DOHH2 (cell line): ENCODE measurements at regions not wholly inside any gene's neighbourhood (a gene's known extent, or its start where the extent isn't known, plus 50 kb on each side); places are given as distances from the start of the nearest gene placed in this dataset.

Experiments used
- H3F3A ChIP-seq: fragments of 200-600 bp; sonication (generic), shearing (Covaris generic); 2 replicates; pipeline ENCODE4 v1.6.0; 2016; ENCODE audit warnings: antibody characterized with exemption, mild to moderate bottlenecking; ENCODE audit not compliant: control insufficient read depth, insufficient read depth
- H3K27ac ChIP-seq: fragments of 200-600 bp; sonication (generic); 2 replicates; pipeline ENCODE4 v1.5.1; 2014; ENCODE audit warnings: low read depth, mild to moderate bottlenecking, low read length, moderate library complexity
- H3K27me3 ChIP-seq: fragments of 200-600 bp; sonication (generic); 2 replicates; pipeline ENCODE4 v1.6.1; 2014; ENCODE audit warnings: mild to moderate bottlenecking, low read length, mixed read lengths; ENCODE audit not compliant: control insufficient read depth
- H3K36me3 ChIP-seq: fragments of 200-600 bp; sonication (generic); 2 replicates; pipeline ENCODE4 v1.6.1; 2014; ENCODE audit warnings: mild to moderate bottlenecking, low read length, moderate library complexity, mixed read lengths; ENCODE audit not compliant: control insufficient read depth
- H3K4me1 ChIP-seq: fragments of 200-600 bp; sonication (generic); 2 replicates; pipeline ENCODE4 v1.6.1; 2014; ENCODE audit warnings: mild to moderate bottlenecking, low read length, mixed read lengths; ENCODE audit not compliant: control insufficient read depth
- H3K4me2 ChIP-seq: fragments of 200-600 bp; sonication (generic); 2 replicates; pipeline ENCODE4 v1.6.0; 2014; ENCODE audit warnings: mild to moderate bottlenecking, low read length, moderate library complexity
- H3K4me3 ChIP-seq: fragments of 200-600 bp; sonication (generic); 2 replicates; pipeline ENCODE4 v1.5.1; 2014; ENCODE audit warnings: mild to moderate bottlenecking, low read length, mixed read lengths
- H3K79me2 ChIP-seq: fragments of 200-600 bp; sonication (generic); 2 replicates; pipeline ENCODE4 v1.6.1; 2014; ENCODE audit warnings: mild to moderate bottlenecking, low read length, mixed read lengths; ENCODE audit not compliant: control insufficient read depth
- H3K9me2 ChIP-seq: fragments of 200-600 bp; sonication (generic); replicated peaks from 2 replicates; pipeline ENCODE4 v1.6.1; 2014; ENCODE audit warnings: mild to moderate bottlenecking, low read length, mixed read lengths; ENCODE audit not compliant: control insufficient read depth
- H3K9me3 ChIP-seq: fragments of 200-600 bp; sonication (generic); 2 replicates; pipeline ENCODE4 v1.6.1; 2014; ENCODE audit warnings: antibody characterized with exemption, low read length, mixed read lengths; ENCODE audit not compliant: control insufficient read depth, insufficient read depth
- H4K20me1 ChIP-seq: fragments of 200-600 bp; sonication (generic); 2 replicates; pipeline ENCODE4 v1.6.0; 2014; ENCODE audit warnings: low read depth, mild to moderate bottlenecking, antibody characterized with exemption, low read length, moderate library complexity; ENCODE audit not compliant: control insufficient read depth, insufficient read depth
- CTCF ChIP-seq: fragments of 200-600 bp; sonication (generic); IDR thresholded peaks from one replicate; pipeline ENCODE4 v1.5.1; 2014; ENCODE audit warnings: antibody characterized with exemption, mild to moderate bottlenecking, low read depth, low read length; ENCODE audit not compliant: poor library complexity, severe bottlenecking
- EZH2phosphoT487 ChIP-seq: fragments of 200-600 bp; sonication (generic); IDR thresholded peaks from 2 replicates; pipeline ENCODE4 v1.6.1; 2017; ENCODE audit warnings: borderline replicate concordance, mild to moderate bottlenecking, antibody characterized with exemption, low read length, moderate library complexity, mixed read lengths

- H4K20me1 ChIP-seq: no peaks in the 10 kb centered on the region
- H3K4me3 ChIP-seq: no peak overlapping the region
- no peak overlapping the region for H3K27ac ChIP-seq
- no peaks in the 10 kb centered on the region for H3K9me2 ChIP-seq
- no peaks in the 10 kb centered on the region for H3K36me3 ChIP-seq
- TF ChIP-seq EZH2phosphoT487: no peak
- TF ChIP-seq CTCF: no peak
- H3K79me2 ChIP-seq: no peaks in the 10 kb centered on the region
- no peak overlapping the region for H3K4me2 ChIP-seq
- H3K9me3 ChIP-seq: no peaks in the 10 kb centered on the region
- H3K27me3 ChIP-seq: no peaks in the 10 kb centered on the region
- H3F3A ChIP-seq: no peaks in the 10 kb centered on the region
- H3K4me1 ChIP-seq: peaks cover 24% of the 10 kb centered on the region
These were observed 67.2 kb downstream of the BTG1 start for GRCh38 chr12:92078167-92079053.

DNA sequence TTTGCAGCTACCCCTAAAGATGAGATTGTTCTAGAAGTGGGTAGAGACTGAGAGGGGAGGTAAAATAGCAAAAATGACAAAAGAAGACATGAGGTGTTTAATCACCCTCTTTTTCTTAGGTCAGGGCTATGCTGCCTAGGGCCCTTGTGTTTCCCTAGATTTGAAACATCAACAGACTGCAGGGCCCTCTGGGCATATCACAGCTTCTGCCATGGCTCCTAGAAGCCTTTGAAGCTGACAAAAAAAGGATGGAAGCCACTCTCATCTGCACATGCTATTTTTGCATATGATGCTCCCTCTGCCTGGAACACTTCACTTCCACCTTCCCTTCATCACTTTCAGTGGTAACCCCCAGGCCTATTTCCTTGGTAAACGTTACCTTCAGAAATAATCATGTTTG is 68.1 kb downstream of the BTG1 start:
- TF ChIP-seq CTCF (no peak), EZH2phosphoT487 (no peak)
- no peaks in the 10 kb centered on the region for H3K27me3 ChIP-seq
- no peak overlapping the region for H3K4me3 ChIP-seq
- no peaks in the 10 kb centered on the region for H4K20me1 ChIP-seq
- H3K36me3 ChIP-seq: no peaks in the 10 kb centered on the region
- no peak overlapping the region for H3K4me2 ChIP-seq
- H3K9me2 ChIP-seq: no peaks in the 10 kb centered on the region
- no peak overlapping the region for H3K27ac ChIP-seq
- no peaks in the 10 kb centered on the region for H3K79me2 ChIP-seq
- no peaks in the 10 kb centered on the region for H3K9me3 ChIP-seq
- H3F3A ChIP-seq: no peaks in the 10 kb centered on the region
- peaks cover 24% of the 10 kb centered on the region for H3K4me1 ChIP-seq

DNA sequence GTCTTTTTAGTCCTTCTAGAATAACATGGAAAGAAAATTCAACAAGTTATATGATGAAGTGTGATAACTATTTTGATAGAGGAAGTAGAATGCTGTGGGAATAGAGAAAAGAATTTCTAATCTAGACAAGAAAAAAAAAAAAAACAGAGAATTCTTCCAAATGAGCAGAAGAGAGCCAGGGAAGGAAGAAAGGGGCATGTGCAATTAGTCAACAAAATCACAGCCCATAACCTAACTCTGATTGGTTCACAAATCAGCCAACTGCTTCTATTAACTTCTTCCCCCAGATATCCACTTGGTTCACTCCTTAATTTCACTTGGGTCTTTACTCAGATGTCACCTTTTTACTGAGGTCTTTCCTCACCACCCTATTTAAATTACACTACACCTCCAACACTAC is 69.5 kb downstream of the BTG1 start:
- H3K79me2 ChIP-seq: no peaks in the 10 kb centered on the region
- TF ChIP-seq EZH2phosphoT487 (no peak), CTCF (no peak)
- H3K27me3 ChIP-seq: no peaks in the 10 kb centered on the region
- peaks cover 24% of the 10 kb centered on the region for H3K4me1 ChIP-seq
- no peak overlapping the region for H3K27ac ChIP-seq
- H3K36me3 ChIP-seq: no peaks in the 10 kb centered on the region
- no peaks in the 10 kb centered on the region for H3K9me3 ChIP-seq
- H3K9me2 ChIP-seq: no peaks in the 10 kb centered on the region
- H3K4me3 ChIP-seq: peak overlapping the region; percentile 20; the same call in 1 of the 2 replicates
- H4K20me1 ChIP-seq: no peaks in the 10 kb centered on the region
- H3F3A ChIP-seq: no peaks in the 10 kb centered on the region
- H3K4me2 ChIP-seq: peak overlapping the region; percentile 48
